ENCODE measurements at regions not wholly inside any gene's neighbourhood (a gene's known extent, or its start where the extent isn't known, plus 50 kb on each side); places are given as distances from the start of the nearest gene placed in this dataset.
"Not testable (repeated sequence)": the region's sequence is repeated elsewhere in the genome, so short reads cannot be mapped to it uniquely, and the experiment has no call there.

GRCh38 chr6:40674170-40674569 is 87.0 kb upstream of the LRFN2 start:
- H3K36me3 ChIP-seq (ENCODE audit: control insufficient read depth, insufficient read depth, low read length): no peaks in the 10 kb centered on the region
- H3K4me1 ChIP-seq (ENCODE audit: control insufficient read depth, insufficient read depth, low read length): no peaks in the 10 kb centered on the region
- no peaks in the 10 kb centered on the region for H3K9me3 ChIP-seq (ENCODE audit: control insufficient read depth, insufficient read depth, low read length)
- H3K27ac ChIP-seq (ENCODE audit: low read depth, low read length): no peak overlapping the region
- no peaks in the 10 kb centered on the region for H3K27me3 ChIP-seq (ENCODE audit: control insufficient read depth, insufficient read depth, low read length)
- H3K4me3 ChIP-seq (ENCODE audit: low read depth, low read length): no peak overlapping the region
- no peak overlapping the region for H3K9ac ChIP-seq (ENCODE audit: low read depth, low read length)

GRCh38 chr6:40672087-40672486 is 84.9 kb upstream of the LRFN2 start:
- Histone ChIP-seq H3K27me3 (ENCODE audit: control insufficient read depth, insufficient read depth, low read length) (no peaks in the 10 kb centered on the region), H3K9me3 (ENCODE audit: control insufficient read depth, insufficient read depth, low read length) (no peaks in the 10 kb centered on the region), H3K36me3 (ENCODE audit: control insufficient read depth, insufficient read depth, low read length) (no peaks in the 10 kb centered on the region), H3K4me1 (ENCODE audit: control insufficient read depth, insufficient read depth, low read length) (no peaks in the 10 kb centered on the region), H3K27ac (ENCODE audit: low read depth, low read length) (no peak overlapping the region), H3K9ac (ENCODE audit: low read depth, low read length) (no peak overlapping the region), H3K4me3 (ENCODE audit: low read depth, low read length) (no peak overlapping the region)

- no peak overlapping the region for H3K27ac ChIP-seq (ENCODE audit: low read depth, low read length)
- no peaks in the 10 kb centered on the region for H3K4me1 ChIP-seq (ENCODE audit: control insufficient read depth, insufficient read depth, low read length)
- no peak overlapping the region for H3K9ac ChIP-seq (ENCODE audit: low read depth, low read length)
- no peaks in the 10 kb centered on the region for H3K36me3 ChIP-seq (ENCODE audit: control insufficient read depth, insufficient read depth, low read length)
- no peaks in the 10 kb centered on the region for H3K9me3 ChIP-seq (ENCODE audit: control insufficient read depth, insufficient read depth, low read length)
- no peaks in the 10 kb centered on the region for H3K27me3 ChIP-seq (ENCODE audit: control insufficient read depth, insufficient read depth, low read length)
- H3K4me3 ChIP-seq (ENCODE audit: low read depth, low read length): no peak overlapping the region
These were observed 84.5 kb upstream of the LRFN2 start for GRCh38 chr6:40671694-40672050.

- H3K36me3 ChIP-seq (ENCODE audit: control insufficient read depth, insufficient read depth, low read length): no peaks in the 10 kb centered on the region
- H3K27ac ChIP-seq (ENCODE audit: low read depth, low read length): no peak overlapping the region
- H3K4me1 ChIP-seq (ENCODE audit: control insufficient read depth, insufficient read depth, low read length): no peaks in the 10 kb centered on the region
- no peak overlapping the region for H3K4me3 ChIP-seq (ENCODE audit: low read depth, low read length)
- no peaks in the 10 kb centered on the region for H3K9me3 ChIP-seq (ENCODE audit: control insufficient read depth, insufficient read depth, low read length)
- no peak overlapping the region for H3K9ac ChIP-seq (ENCODE audit: low read depth, low read length)
- H3K27me3 ChIP-seq (ENCODE audit: control insufficient read depth, insufficient read depth, low read length): no peaks in the 10 kb centered on the region
These were observed 84.0 kb upstream of the LRFN2 start for GRCh38 chr6:40671001-40671693.

- no peak overlapping the region for H3K27ac ChIP-seq (ENCODE audit: low read depth, low read length)
- H3K27me3 ChIP-seq (ENCODE audit: control insufficient read depth, insufficient read depth, low read length): no peaks in the 10 kb centered on the region
- peaks cover 8% of the 10 kb centered on the region; the same call in 1 of the 2 replicates for H3K9me3 ChIP-seq (ENCODE audit: control insufficient read depth, insufficient read depth, low read length)
- H3K4me3 ChIP-seq (ENCODE audit: low read depth, low read length): no peak overlapping the region
- H3K36me3 ChIP-seq (ENCODE audit: control insufficient read depth, insufficient read depth, low read length): no peaks in the 10 kb centered on the region
- no peak overlapping the region for H3K9ac ChIP-seq (ENCODE audit: low read depth, low read length)
- H3K4me1 ChIP-seq (ENCODE audit: control insufficient read depth, insufficient read depth, low read length): no peaks in the 10 kb centered on the region
These were observed 82.2 kb upstream of the LRFN2 start for GRCh38 chr6:40669343-40669742.

- H3K9ac ChIP-seq (ENCODE audit: low read depth, low read length): no peak overlapping the region
- no peaks in the 10 kb centered on the region for H3K27me3 ChIP-seq (ENCODE audit: control insufficient read depth, insufficient read depth, low read length)
- H3K4me3 ChIP-seq (ENCODE audit: low read depth, low read length): no peak overlapping the region
- no peaks in the 10 kb centered on the region for H3K4me1 ChIP-seq (ENCODE audit: control insufficient read depth, insufficient read depth, low read length)
- H3K27ac ChIP-seq (ENCODE audit: low read depth, low read length): no peak overlapping the region
- H3K9me3 ChIP-seq (ENCODE audit: control insufficient read depth, insufficient read depth, low read length): peaks cover 17% of the 10 kb centered on the region
- H3K36me3 ChIP-seq (ENCODE audit: control insufficient read depth, insufficient read depth, low read length): no peaks in the 10 kb centered on the region
These were observed 81.0 kb upstream of the LRFN2 start for GRCh38 chr6:40668203-40668602.

GRCh38 chr6:40666530-40666929 is 79.4 kb upstream of the LRFN2 start:
- Histone ChIP-seq H3K36me3 (ENCODE audit: control insufficient read depth, insufficient read depth, low read length) (no peaks in the 10 kb centered on the region), H3K9me3 (ENCODE audit: control insufficient read depth, insufficient read depth, low read length) (peaks cover 20% of the 10 kb centered on the region)

GRCh38 chr6:40661726-40662125 is 74.6 kb upstream of the LRFN2 start:
- no peak overlapping the region for H3K4me3 ChIP-seq (ENCODE audit: low read depth, low read length)
- no peaks in the 10 kb centered on the region for H3K36me3 ChIP-seq (ENCODE audit: control insufficient read depth, insufficient read depth, low read length)
- no peaks in the 10 kb centered on the region for H3K4me1 ChIP-seq (ENCODE audit: control insufficient read depth, insufficient read depth, low read length)
- H3K9ac ChIP-seq (ENCODE audit: low read depth, low read length): no peak overlapping the region
- no peak overlapping the region for H3K27ac ChIP-seq (ENCODE audit: low read depth, low read length)
- peaks cover 20% of the 10 kb centered on the region for H3K9me3 ChIP-seq (ENCODE audit: control insufficient read depth, insufficient read depth, low read length)
- H3K27me3 ChIP-seq (ENCODE audit: control insufficient read depth, insufficient read depth, low read length): no peaks in the 10 kb centered on the region

More at GRCh38 chr6:40666530-40666929, 79.4 kb upstream of the LRFN2 start:
- Histone ChIP-seq H3K9ac (ENCODE audit: low read depth, low read length) (no peak overlapping the region), H3K27me3 (ENCODE audit: control insufficient read depth, insufficient read depth, low read length) (no peaks in the 10 kb centered on the region), H3K4me3 (ENCODE audit: low read depth, low read length) (no peak overlapping the region), H3K27ac (ENCODE audit: low read depth, low read length) (no peak overlapping the region), H3K4me1 (ENCODE audit: control insufficient read depth, insufficient read depth, low read length) (no peaks in the 10 kb centered on the region)

GRCh38 chr6:40656772-40657171 is 69.6 kb upstream of the LRFN2 start:
- H3K9ac ChIP-seq (ENCODE audit: low read depth, low read length); H3K9me3 ChIP-seq (ENCODE audit: control insufficient read depth, insufficient read depth, low read length); H3K36me3 ChIP-seq (ENCODE audit: control insufficient read depth, insufficient read depth, low read length); H3K4me1 ChIP-seq (ENCODE audit: control insufficient read depth, insufficient read depth, low read length); H3K4me3 ChIP-seq (ENCODE audit: low read depth, low read length); H3K27me3 ChIP-seq (ENCODE audit: control insufficient read depth, insufficient read depth, low read length); H3K27ac ChIP-seq (ENCODE audit: low read depth, low read length): not testable (repeated sequence)

GRCh38 chr6:40654828-40655227 is 67.7 kb upstream of the LRFN2 start:
- H3K27me3 ChIP-seq (ENCODE audit: control insufficient read depth, insufficient read depth, low read length): no peaks in the 10 kb centered on the region
- no peaks in the 10 kb centered on the region for H3K36me3 ChIP-seq (ENCODE audit: control insufficient read depth, insufficient read depth, low read length)
- no peak overlapping the region for H3K4me3 ChIP-seq (ENCODE audit: low read depth, low read length)
- no peak overlapping the region for H3K27ac ChIP-seq (ENCODE audit: low read depth, low read length)
- no peaks in the 10 kb centered on the region for H3K9me3 ChIP-seq (ENCODE audit: control insufficient read depth, insufficient read depth, low read length)
- no peaks in the 10 kb centered on the region for H3K4me1 ChIP-seq (ENCODE audit: control insufficient read depth, insufficient read depth, low read length)
- H3K9ac ChIP-seq (ENCODE audit: low read depth, low read length): no peak overlapping the region

GRCh38 chr6:40645043-40645442 is 57.9 kb upstream of the LRFN2 start:
- H3K36me3 ChIP-seq (ENCODE audit: control insufficient read depth, insufficient read depth, low read length): no peaks in the 10 kb centered on the region
- no peaks in the 10 kb centered on the region for H3K27me3 ChIP-seq (ENCODE audit: control insufficient read depth, insufficient read depth, low read length)
- H3K4me1 ChIP-seq (ENCODE audit: control insufficient read depth, insufficient read depth, low read length): peaks cover 15% of the 10 kb centered on the region
- H3K27ac ChIP-seq (ENCODE audit: low read depth, low read length): no peak overlapping the region
- no peak overlapping the region for H3K9ac ChIP-seq (ENCODE audit: low read depth, low read length)
- no peaks in the 10 kb centered on the region for H3K9me3 ChIP-seq (ENCODE audit: control insufficient read depth, insufficient read depth, low read length)
- no peak overlapping the region for H3K4me3 ChIP-seq (ENCODE audit: low read depth, low read length)
